ENCODE measurements at regions not wholly inside any gene's neighbourhood (a gene's known extent, or its start where the extent isn't known, plus 50 kb on each side); places are given as distances from the start of the nearest gene placed in this dataset.

GRCh38 chr1:208967334-208967733 is 616.2 kb upstream of the CAMK1G start:
- no peak for TF ChIP-seq CTCF (IDR thresholded peaks at IDR 0.05)
- no peak for TF ChIP-seq EP300 (IDR thresholded peaks at IDR 0.05)
- TF ChIP-seq POLR2A (IDR thresholded peaks at IDR 0.05; ENCODE audit: low read depth), result no peak
